GM12892 (cell line): ENCODE measurements at regions not wholly inside any gene's neighbourhood (a gene's known extent, or its start where the extent isn't known, plus 50 kb on each side); places are given as distances from the start of the nearest gene placed in this dataset.

ENCODE experiments used
- DNase-seq: peaks from one replicate; pipeline ENCODE4 v3.0.0; 2011; ENCODE audit not compliant: insufficient read length
- FAIRE-seq: peaks from 2 replicates; lab custom pipeline; 2011; peaks lifted over from hg19 to GRCh38; lab: Jason Lieb, UNC
- POLR2A ChIP-seq: IDR thresholded peaks from 2 replicates; pipeline ENCODE4 v1.6.1; 2011; ENCODE audit warnings: low read depth, low read length, control low read depth
- POLR2AphosphoS5 ChIP-seq: IDR thresholded peaks from 2 replicates; pipeline ENCODE4 v1.6.1; 2011; ENCODE audit warnings: low read depth, low read length, control low read depth
- TAF1 ChIP-seq: IDR thresholded peaks from 2 replicates; pipeline ENCODE4 v1.6.1; 2011; ENCODE audit warnings: low read depth, mild to moderate bottlenecking, control low read depth, low read length, borderline replicate concordance

GRCh38 chr3:117920253-117920898 lies 1114.3 kb downstream of the IGSF11 start:
- FAIRE-seq = no peak
- no peak for TF ChIP-seq TAF1
- no peak for TF ChIP-seq POLR2A
- no peak for TF ChIP-seq POLR2AphosphoS5
- no peak for DNase-seq

GRCh38 chr3:117921411-117921810 lies 1113.2 kb downstream of the IGSF11 start:
- DNase-seq = no peak
- TF ChIP-seq POLR2AphosphoS5 (no peak), POLR2A (no peak)
- no peak for FAIRE-seq

- DNase-seq (no peak), FAIRE-seq (no peak)
- TF ChIP-seq POLR2A = no peak
- no peak for TF ChIP-seq TAF1
- TF ChIP-seq POLR2AphosphoS5 = no peak
These were observed 1112.6 kb downstream of the IGSF11 start for GRCh38 chr3:117922039-117922438.

- DNase-seq = no peak
- TF ChIP-seq TAF1 = no peak
- no peak for TF ChIP-seq POLR2AphosphoS5
- no peak for TF ChIP-seq POLR2A
- FAIRE-seq = no peak
These were observed 1107.8 kb downstream of the IGSF11 start for GRCh38 chr3:117926819-117927218.

GRCh38 chr3:117927825-117928224 lies 1106.8 kb downstream of the IGSF11 start:
- DNase-seq (no peak), FAIRE-seq (no peak)
- TF ChIP-seq TAF1 = no peak
- no peak for TF ChIP-seq POLR2A
- no peak for TF ChIP-seq POLR2AphosphoS5

- no peak for FAIRE-seq
- no peak for TF ChIP-seq POLR2A
- TF ChIP-seq TAF1 = no peak
- TF ChIP-seq POLR2AphosphoS5 = no peak
These were observed 1105.8 kb downstream of the IGSF11 start for GRCh38 chr3:117928836-117929235.

GRCh38 chr3:117932441-117932840 lies 1102.2 kb downstream of the IGSF11 start:
- TF ChIP-seq POLR2A = no peak
- no peak for FAIRE-seq
- DNase-seq = no peak

More at GRCh38 chr3:117928836-117929235, 1105.8 kb downstream of the IGSF11 start:
- DNase-seq = no peak

- FAIRE-seq (no peak), DNase-seq (no peak)
- TF ChIP-seq TAF1 (no peak), POLR2A (no peak), POLR2AphosphoS5 (no peak)
These were observed 1098.5 kb downstream of the IGSF11 start for GRCh38 chr3:117936159-117936558.

GRCh38 chr3:117938974-117939373 lies 1095.7 kb downstream of the IGSF11 start:
- FAIRE-seq (no peak), DNase-seq (no peak)
- TF ChIP-seq TAF1 (no peak), POLR2A (no peak), POLR2AphosphoS5 (no peak)

GRCh38 chr3:117939425-117940027 lies 1095.1 kb downstream of the IGSF11 start:
- DNase-seq (no peak), FAIRE-seq (no peak)
- TF ChIP-seq TAF1 = no peak
- TF ChIP-seq POLR2A = no peak
- no peak for TF ChIP-seq POLR2AphosphoS5

GRCh38 chr3:117941015-117941414 lies 1093.6 kb downstream of the IGSF11 start:
- TF ChIP-seq POLR2A (no peak), TAF1 (no peak), POLR2AphosphoS5 (no peak)
- DNase-seq (no peak), FAIRE-seq (no peak)

GRCh38 chr3:117941756-117942155 lies 1092.9 kb downstream of the IGSF11 start:
- TF ChIP-seq POLR2A (no peak), TAF1 (no peak), POLR2AphosphoS5 (no peak)
- no peak for FAIRE-seq
- no peak for DNase-seq
